Small intestine (tissue), 7 donors: ENCODE measurements at regions not wholly inside any gene's neighbourhood (a gene's known extent, or its start where the extent isn't known, plus 50 kb on each side); places are given as distances from the start of the nearest gene placed in this dataset.
"Not testable (repeated sequence)": the region's sequence is repeated elsewhere in the genome, so short reads cannot be mapped to it uniquely, and the experiment has no call there.

Experiments used
- DNase-seq, 2 donors: peaks; one replicate each; pipeline versions ENCODE4 v3.0.0 to v3.0.0-alpha.2; 2013
- FAIRE-seq: peaks from 2 replicates; lab custom pipeline; 2012; peaks lifted over from hg19 to GRCh38; lab: Jason Lieb, UNC
- H3K27ac ChIP-seq, 3 donors: one replicate each; pipeline ENCODE4 v1.5.1; 2013; ENCODE audit warnings: low read length in 2 of 3, mild to moderate bottlenecking in 2 of 3, control low read depth in 1 of 3, inconsistent platforms in 1 of 3, low read depth in 1 of 3, moderate library complexity in 1 of 3
- H3K27me3 ChIP-seq, 3 donors: one replicate each; pipeline ENCODE4 v1.6.1; 2013; ENCODE audit warnings: low read length in 3 of 3, inconsistent platforms in 1 of 3; ENCODE audit not compliant: control insufficient read depth in 3 of 3, insufficient read depth in 3 of 3
- H3K36me3 ChIP-seq, 3 donors: one replicate each; pipeline ENCODE4 v1.6.1; 2013; ENCODE audit warnings: low read length in 3 of 3, inconsistent platforms in 1 of 3, low read depth in 1 of 3, mild to moderate bottlenecking in 1 of 3, moderate library complexity in 1 of 3; ENCODE audit not compliant: control insufficient read depth in 3 of 3, insufficient read depth in 2 of 3
- H3K4me1 ChIP-seq, 3 donors: one replicate each; pipeline ENCODE4 v1.6.1; 2013; ENCODE audit warnings: low read length in 2 of 3, inconsistent platforms in 1 of 3, low read depth in 1 of 3, mild to moderate bottlenecking in 1 of 3, moderate library complexity in 1 of 3; ENCODE audit not compliant: control insufficient read depth in 3 of 3, insufficient read depth in 2 of 3
- H3K4me3 ChIP-seq, 3 donors: one replicate each; pipeline ENCODE4 v1.5.1; 2013; ENCODE audit warnings: low read length in 3 of 3, control low read depth in 1 of 3, inconsistent platforms in 1 of 3, low read depth in 1 of 3, mild to moderate bottlenecking in 1 of 3, moderate library complexity in 1 of 3
- H3K9me3 ChIP-seq, 2 donors: one replicate each; pipeline ENCODE4 v1.6.1; 2013; ENCODE audit warnings: low read depth in 1 of 2, low read length in 1 of 2; ENCODE audit not compliant: control insufficient read depth in 2 of 2, insufficient read depth in 1 of 2
- WGBS, 3 donors: extraction: QIAGEN DNeasy Blood & Tissue Kit; methylation state at CpG; one replicate each; pipeline ENCODE4 v1.1.7; 2013; 5-methylcytosine and 5-hydroxymethylcytosine counted together
- donor health status: healthy with polysubstance abuse.
- donor health status: control.
- donor health status: control.
- donor health status: Bipolar disorder and iron deficiency.
- donor health status: healthy.

DNA sequence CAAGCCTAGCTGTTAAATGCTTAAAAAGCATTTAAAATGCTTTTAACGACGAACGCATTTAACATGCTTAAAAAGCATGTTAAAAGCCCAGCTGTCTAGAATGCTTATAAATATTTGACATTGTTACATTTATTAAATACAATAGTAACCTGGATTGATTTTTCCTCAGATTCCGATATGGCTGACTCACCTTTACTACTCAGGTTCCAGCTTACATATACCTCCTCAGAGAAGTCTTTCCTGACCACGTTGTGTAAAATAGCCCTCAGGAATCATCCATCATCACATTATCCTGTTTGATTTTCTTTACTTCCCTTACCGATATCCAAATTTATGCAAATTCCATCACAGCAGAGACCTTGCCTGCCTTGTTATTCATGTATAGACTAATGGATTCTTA lies 51.4 kb downstream of the SLC41A2 start:
- Histone ChIP-seq H3K4me1 (peaks cover 0 to 4% (median 0%) of the 10 kb centered on the region in 3 donors), H3K9me3 (no peaks in the 10 kb centered on the region), H3K27me3 (no peaks in the 10 kb centered on the region), H3K4me3 (no peak overlapping the region), H3K27ac (no peak overlapping the region), H3K36me3 (peaks cover 0 to 2% (median 0%) of the 10 kb centered on the region in 3 donors)
- DNase-seq = no peak
- no peak for FAIRE-seq
- WGBS, 3 donors = 91 to 94% (median 92%) methylated on average over 6 of the region's 6 CpGs

DNA sequence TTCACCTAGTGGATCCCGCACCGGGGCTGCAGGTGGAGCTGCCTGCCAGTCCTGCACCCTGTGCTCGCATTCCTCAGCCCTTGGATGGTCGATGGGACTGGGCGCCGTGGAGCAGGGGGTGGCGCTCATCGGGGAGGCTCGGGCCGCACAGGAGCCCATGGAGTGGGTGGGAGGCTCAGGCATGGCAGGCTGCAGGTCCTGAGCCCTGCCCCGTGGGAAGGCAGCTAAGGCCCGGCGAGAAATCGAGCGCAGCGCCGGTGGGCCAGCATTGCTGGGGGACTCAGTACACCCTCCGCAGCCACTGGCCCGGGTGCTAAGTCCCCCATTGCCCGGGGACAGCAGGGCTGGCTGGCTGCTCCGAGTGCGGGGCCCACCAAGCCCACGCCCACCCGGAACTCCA lies 52.6 kb downstream of the SLC41A2 start:
- not testable (repeated sequence) for H3K4me1 ChIP-seq, H3K4me3 ChIP-seq, H3K36me3 ChIP-seq, H3K9me3 ChIP-seq, H3K27ac ChIP-seq, H3K27me3 ChIP-seq, DNase-seq, FAIRE-seq
- 96 to 98% (median 96%) methylated on average over 12 to 22 of the region's 24 CpGs for WGBS, 3 donors

DNA sequence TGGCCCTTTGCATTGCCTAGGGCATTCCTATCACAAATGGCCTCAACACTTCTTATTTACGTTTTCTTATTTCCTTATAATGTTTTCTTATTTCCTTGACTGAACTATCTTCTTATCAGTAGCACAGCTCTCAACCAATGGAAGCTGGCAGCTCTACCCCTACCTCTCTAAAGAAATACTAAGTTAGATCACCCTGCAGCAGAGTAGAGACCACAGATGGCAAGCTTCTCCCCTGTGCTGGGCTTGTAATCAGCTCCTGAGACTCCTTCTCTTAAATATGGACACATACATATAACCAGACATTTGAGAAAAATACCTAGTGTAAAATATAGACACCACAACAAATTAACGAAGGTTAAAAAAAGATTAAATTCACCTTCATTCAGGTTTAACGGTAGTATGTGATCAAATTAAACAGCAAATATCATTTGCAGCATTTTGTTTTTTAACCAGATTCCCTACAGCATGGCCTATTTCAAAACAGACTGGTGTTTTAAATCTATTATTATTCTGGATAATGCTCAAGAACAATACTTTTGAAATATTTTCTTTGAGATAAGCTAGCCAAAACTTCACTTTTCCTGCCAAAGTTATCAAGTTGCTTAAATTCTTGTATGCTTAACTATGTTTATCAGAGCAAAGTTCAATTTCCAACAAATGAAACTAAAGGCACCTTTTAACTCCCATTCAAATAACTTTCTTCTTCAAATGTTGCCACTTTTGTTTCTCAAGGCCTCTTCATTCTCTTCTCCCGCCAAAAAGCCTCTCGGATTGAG lies 54.3 kb downstream of the SLC41A2 start:
- 61 to 73% (median 67%) methylated on average over 5 of the region's 5 CpGs for WGBS, 3 donors
- DNase-seq = no peak
- Histone ChIP-seq H3K36me3 (peaks cover 0 to 2% (median 0%) of the 10 kb centered on the region in 3 donors), H3K4me1 (peaks cover 0 to 4% (median 0%) of the 10 kb centered on the region in 3 donors), H3K9me3 (no peaks in the 10 kb centered on the region), H3K27me3 (no peaks in the 10 kb centered on the region), H3K27ac (no peak overlapping the region), H3K4me3 (no peak overlapping the region)
- no peak for FAIRE-seq

DNA sequence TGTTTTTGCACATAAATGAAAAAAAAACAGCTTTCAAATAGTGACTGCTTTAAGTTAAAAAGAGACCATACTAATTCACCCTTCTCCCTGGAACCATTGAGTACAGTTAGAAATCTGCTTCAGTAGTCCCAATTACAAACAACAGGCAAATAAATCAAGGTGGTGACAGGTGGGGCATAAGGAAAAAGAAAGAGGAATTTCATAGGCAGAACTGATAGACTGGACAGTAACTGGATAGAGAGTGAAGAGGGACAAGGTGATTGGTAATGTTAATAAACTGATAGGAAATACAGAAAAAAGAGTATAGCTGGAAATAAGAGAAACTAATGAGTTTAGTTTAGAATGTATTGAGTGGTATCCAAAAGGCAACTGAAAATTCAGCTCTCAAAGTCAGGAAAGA lies 56.0 kb downstream of the SLC41A2 start:
- FAIRE-seq = no peak
- H3K36me3 ChIP-seq = peaks cover 0 to 2% (median 0%) of the 10 kb centered on the region in 3 donors
- DNase-seq = no peak
- no peak overlapping the region for H3K27ac ChIP-seq
- H3K4me1 ChIP-seq = peaks cover 0 to 4% (median 0%) of the 10 kb centered on the region in 3 donors
- H3K9me3 ChIP-seq = no peaks in the 10 kb centered on the region
- H3K4me3 ChIP-seq = no peak overlapping the region
- no peaks in the 10 kb centered on the region for H3K27me3 ChIP-seq

DNA sequence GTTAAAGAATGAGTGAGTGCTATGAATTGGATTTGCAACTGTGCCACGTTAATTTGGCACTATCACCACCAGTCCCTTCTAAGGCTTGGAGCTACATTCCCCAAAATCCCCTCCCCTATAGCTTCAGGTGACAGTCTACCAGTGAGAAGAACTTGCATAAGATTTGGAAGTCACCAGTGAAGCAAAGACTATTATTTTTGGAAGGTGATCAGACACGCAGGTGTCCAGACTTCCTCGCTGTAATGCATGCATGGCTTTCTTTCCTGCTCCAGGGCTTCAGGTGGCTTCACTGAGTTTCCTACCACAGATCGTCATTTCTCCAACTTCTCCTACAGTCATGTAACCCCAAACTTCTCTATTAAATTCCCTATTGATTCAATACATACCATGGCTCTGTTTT lies 61.4 kb downstream of the SLC41A2 start:
- H3K27me3 ChIP-seq = no peaks in the 10 kb centered on the region
- no peak overlapping the region for H3K27ac ChIP-seq
- DNase-seq (no peak), FAIRE-seq (no peak)
- H3K36me3 ChIP-seq = no peaks in the 10 kb centered on the region
- no peaks in the 10 kb centered on the region for H3K9me3 ChIP-seq
- 71 to 82% (median 76%) methylated on average over 4 of the region's 4 CpGs for whole genome bisulfite sequencing, 3 donors
- no peak overlapping the region for H3K4me3 ChIP-seq
- H3K4me1 ChIP-seq = no peaks in the 10 kb centered on the region

DNA sequence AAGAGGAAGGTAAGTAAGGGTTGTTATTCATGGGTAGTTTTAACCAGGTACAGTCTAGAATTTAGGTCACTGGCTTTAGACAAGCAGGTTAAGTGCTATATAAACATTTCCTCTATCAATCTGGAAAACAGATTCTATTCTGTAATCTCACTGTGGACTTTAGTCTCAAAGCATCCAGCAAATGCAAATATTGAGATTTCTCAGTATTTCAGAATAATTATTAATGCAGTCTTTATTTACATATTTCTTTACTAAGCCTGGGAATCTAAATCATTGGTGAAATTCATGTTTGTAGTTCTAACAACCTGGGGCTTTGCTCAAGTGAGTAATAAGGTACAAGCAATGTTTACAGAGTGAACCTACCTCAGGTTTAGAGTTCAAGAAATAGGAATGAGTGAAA lies 61.9 kb downstream of the SLC41A2 start:
- DNase-seq = peak in 1 of 2 donors; percentile 3
- H3K27me3 ChIP-seq = no peaks in the 10 kb centered on the region
- no peak for FAIRE-seq
- H3K4me3 ChIP-seq = no peak overlapping the region
- no peaks in the 10 kb centered on the region for H3K9me3 ChIP-seq
- H3K36me3 ChIP-seq = no peaks in the 10 kb centered on the region
- no peaks in the 10 kb centered on the region for H3K4me1 ChIP-seq
- no peak overlapping the region for H3K27ac ChIP-seq

DNA sequence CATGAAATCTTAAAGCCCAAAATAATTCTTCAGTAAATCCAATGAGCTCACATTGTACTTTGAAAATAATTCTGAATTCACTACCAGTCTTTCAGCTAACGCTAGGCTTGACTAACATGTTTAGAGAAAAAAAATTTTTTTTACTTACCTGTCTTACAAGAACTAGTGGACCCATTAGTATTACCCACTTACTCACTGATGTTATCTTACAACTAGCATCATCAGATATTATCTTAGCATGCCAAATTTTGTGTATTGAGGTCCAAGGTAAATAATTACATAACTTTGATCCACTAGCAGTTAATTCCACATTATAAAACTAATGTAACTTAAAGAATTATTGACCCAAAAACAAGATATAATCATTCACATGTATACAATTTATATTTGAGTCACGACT lies 62.7 kb downstream of the SLC41A2 start:
- H3K27me3 ChIP-seq = no peaks in the 10 kb centered on the region
- no peaks in the 10 kb centered on the region for H3K36me3 ChIP-seq
- FAIRE-seq (no peak), DNase-seq (no peak)
- no peak overlapping the region for H3K4me3 ChIP-seq
- no peaks in the 10 kb centered on the region for H3K4me1 ChIP-seq
- no peaks in the 10 kb centered on the region for H3K9me3 ChIP-seq
- WGBS, 3 donors = 52 to 67% (median 61%) methylated on average over 2 of the region's 2 CpGs
- no peak overlapping the region for H3K27ac ChIP-seq

DNA sequence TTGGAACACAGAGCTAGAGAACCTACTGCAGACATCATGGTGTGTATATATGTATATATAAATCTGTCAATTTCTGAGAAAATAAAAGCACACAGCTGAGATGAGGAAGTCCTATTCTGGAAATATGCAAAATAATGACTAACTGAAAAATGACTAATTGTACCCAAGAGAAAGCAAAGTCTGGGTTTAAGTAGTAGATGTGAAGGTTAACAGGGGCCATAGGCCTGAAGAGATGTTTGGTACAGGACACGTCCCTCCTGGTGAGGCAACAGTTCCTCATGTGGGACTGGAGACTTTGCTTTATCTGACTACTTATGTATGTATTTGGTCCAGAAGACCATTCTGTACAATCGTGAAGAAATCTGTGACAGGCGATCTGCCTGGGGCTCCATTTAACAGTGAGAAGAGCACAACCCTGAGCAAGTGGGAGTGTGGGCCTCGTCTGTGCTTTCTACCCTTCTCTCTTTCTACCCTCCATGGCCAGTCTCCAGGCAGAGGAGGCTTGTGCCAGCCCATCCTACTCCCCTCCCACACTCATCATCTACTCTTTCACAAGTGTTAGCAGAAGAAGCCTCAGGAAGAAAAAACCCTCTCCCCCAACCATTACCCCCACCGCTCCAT lies 67.5 kb downstream of the SLC41A2 start:
- Histone ChIP-seq H3K36me3 (no peaks in the 10 kb centered on the region), H3K9me3 (no peaks in the 10 kb centered on the region), H3K4me1 (no peaks in the 10 kb centered on the region), H3K27me3 (no peaks in the 10 kb centered on the region), H3K4me3 (no peak overlapping the region), H3K27ac (no peak overlapping the region)
- FAIRE-seq (no peak), DNase-seq (no peak)
- 78 to 94% (median 88%) methylated on average over 5 of the region's 5 CpGs for WGBS, 3 donors
